ENCODE measurements at regions not wholly inside any gene's neighbourhood (a gene's known extent, or its start where the extent isn't known, plus 50 kb on each side); places are given as distances from the start of the nearest gene placed in this dataset.
"Not testable (repeated sequence)": the region's sequence is repeated elsewhere in the genome, so short reads cannot be mapped to it uniquely, and the experiment has no call there.

DNA sequence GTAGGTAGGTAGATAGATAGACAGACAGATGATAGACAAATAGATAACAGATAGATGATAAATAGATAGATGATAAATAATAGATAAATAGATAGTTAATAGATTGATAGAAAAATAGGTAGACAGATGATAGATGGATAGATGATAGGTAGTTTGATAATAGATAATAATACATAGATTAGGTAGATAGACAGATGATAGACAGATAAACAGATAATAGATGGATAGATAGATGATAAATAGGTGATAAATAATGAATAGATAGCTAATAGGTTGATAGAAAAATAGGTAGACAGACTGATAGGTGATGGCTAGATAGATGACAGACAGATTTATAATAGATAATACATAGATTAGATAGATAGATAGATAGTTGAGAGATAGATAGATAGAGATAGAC lies 350.5 kb upstream of the DPP6 start:
- no peak for DNase-seq

DNA sequence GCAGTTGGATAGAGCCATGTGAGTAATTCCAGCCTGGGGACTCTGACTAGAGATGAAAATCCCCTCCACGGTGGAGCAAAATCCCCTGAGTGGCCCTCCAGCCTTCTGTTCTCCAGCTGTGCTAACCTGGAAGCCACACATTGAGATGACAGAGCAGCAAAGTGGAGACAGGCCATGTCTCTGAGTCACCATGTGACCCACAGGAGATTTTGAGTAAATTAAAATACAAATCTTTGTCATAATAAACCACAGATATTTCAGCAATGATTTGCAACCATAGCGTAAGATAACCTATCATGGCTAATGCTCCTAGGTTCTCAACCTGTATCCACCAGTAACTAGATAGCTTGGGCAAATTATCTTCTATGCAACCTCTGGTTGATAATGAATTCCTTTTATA lies 328.3 kb upstream of the DPP6 start:
- DNase-seq = not testable (repeated sequence)

DNA sequence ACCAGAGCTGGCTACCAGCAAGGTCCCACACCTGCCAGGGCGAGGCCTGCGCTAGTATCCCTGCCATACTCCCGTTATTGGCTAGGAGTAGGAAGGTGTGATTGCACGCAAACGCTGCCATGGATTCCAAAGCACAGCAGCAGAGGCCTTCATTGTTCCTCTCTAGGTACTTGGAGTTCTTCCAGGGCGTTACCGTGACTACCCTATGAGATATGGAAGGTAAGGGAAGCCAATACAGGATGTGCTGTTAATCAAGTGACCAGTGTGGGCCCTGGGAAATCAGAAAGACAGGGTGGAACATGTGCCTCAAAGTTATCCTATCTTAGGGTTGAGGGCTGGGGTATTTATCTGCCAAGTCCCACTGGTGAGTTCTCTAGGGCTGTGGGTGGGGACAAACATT lies 320.7 kb upstream of the DPP6 start:
- DNase-seq = not testable (repeated sequence)

DNA sequence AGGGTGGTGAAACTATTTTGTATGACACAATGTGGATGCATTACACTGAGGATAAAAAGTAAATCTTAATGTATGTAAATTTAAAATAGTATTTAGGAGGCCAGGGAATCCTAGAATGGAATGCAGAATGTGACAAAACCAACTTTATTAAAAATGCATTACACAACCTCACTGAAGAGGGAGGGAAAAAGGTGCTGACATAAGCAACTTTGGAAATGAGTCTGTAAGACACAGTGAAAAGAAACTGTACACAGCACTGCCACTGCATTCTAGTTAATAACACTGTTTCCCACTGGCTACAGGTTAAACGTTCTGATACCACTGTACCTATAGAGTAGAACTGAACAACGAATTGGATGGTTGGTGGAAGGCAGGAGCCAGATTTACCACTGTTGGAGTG lies 308.8 kb upstream of the DPP6 start:
- not testable (repeated sequence) for DNase-seq

DNA sequence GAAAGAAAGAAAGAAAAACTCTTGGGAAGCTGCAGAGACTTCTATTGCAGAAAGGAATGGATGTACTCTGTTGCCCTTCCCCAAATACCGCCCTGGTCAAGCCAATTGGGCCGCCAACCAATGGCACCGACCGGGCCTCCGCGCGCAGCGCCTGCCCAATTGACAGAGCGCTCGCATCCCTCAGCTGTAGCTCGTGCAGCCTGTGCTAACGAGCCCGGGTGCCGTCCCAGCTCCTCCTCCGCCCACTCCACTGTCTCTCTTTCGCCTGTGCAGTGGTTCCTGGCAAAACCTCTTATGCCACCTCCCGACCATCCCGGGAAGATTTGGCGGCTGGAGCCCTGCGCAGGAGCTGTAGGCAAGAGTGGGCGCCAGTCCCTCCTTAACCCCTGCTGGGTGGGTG lies 304.2 kb upstream of the DPP6 start:
- not testable (repeated sequence) for DNase-seq

DNA sequence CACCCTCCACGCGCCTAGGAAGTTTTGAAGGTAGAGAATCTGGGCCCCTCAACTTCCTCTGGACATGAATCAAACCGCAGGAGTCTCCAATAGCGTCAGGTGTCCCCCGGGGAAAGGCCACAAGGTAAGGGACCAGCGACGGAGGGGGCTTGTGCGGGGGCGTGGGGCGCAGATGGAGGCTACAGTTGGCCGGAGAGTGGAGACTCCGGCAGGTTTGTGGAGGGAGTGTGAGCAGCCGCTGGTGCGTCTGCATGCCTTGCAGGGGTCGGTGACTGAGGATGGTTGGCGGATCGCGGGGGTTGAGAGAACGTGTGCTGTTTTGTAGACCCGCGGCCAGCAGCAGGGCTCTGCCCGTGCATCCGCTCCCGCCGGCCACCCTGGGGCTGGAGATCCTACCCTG lies 303.3 kb upstream of the DPP6 start:
- DNase-seq = not testable (repeated sequence)

DNA sequence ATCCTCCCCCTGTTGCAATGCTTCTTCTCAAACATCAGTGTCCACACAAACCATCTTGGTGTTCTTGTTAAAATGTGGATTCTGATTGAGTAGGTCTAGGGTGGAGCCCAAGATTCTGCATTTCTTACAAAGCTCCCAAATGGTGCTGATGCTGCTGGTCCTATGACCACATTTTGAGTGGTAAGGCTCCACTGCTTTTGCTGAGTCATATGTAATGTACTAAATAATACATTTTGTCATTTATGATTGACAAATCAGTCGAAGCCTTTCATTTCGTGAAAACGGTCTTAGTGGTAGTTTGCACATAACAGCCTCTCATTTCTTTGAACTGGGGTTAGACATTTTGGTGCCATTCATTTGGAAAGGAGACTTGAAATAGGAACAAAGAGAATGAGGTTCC lies 286.3 kb upstream of the DPP6 start:
- not testable (repeated sequence) for DNase-seq

DNA sequence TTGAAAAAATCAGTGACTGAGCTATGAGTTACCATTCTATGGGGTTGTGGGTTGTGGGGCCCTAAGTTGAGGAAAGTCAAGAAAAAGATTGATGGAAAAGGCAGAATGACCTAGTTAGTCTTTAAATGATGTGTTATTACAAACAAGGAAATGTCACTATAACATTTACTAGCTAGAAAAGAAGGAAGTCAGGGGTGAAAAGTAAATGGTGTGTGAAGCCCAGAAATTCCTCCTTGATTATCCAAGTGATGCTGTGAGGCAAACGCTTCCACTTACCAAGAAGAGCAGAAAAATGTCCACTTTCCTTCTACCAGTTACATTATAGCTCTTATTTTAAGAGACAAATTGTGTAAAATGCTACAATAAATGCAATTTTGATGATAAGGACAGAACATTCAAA lies 285.3 kb upstream of the DPP6 start:
- not testable (repeated sequence) for DNase-seq

DNA sequence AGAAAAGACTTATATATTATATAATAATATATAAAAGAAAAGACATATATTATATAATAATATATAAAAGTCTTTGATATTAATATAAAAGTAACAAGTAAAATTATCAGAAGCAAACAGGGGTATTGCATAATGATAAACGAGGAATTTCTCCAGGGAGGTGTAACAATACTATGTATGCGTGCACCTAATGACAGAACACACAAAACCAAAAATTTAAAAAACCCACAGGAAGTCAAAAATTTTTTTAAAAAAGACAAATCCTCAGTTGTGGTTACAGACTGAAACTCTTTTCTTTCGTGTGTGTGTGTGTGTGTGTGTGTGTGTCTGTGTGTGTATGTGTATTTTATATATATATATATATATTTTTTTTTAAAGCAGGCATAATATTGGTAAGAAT lies 279.2 kb upstream of the DPP6 start:
- no peak for DNase-seq

DNA sequence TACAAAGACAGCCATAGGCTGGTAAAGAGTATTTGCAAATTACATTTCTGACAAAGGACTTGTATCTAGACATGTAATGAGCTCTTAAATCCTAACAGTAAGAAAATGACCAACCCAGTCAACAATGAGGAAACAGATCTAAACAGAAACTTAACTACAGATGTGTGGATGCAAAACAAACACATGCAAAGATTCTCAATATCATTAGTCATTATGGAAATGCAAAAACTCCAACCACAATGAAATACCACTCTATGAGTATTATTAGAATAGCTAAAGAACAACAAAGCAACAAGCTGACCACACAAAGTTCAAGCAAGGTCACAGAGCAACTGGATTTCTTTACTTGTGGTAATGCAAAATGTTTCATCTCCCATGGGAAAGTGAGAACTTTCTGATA lies 275.3 kb upstream of the DPP6 start:
- not testable (repeated sequence) for DNase-seq

DNA sequence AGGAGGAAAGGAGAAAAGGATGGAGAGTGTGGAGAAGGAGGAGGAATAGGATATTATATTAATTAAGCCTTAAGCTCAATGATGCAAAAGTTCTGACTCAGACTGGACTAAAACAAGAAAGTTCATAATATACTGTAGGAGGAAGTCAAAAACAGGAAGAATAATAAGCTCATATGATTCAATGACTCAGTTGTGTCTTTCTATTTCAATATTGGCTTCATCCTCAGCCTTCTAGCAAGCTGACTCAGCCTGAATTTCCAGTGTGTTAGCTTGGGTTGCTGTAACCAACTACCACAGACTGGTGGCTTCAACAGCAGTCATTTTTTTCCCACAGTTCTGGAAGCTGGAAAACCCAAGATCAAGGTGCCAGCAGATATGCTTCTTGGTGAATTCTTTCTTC lies 254.8 kb upstream of the DPP6 start:
- not testable (repeated sequence) for DNase-seq

DNA sequence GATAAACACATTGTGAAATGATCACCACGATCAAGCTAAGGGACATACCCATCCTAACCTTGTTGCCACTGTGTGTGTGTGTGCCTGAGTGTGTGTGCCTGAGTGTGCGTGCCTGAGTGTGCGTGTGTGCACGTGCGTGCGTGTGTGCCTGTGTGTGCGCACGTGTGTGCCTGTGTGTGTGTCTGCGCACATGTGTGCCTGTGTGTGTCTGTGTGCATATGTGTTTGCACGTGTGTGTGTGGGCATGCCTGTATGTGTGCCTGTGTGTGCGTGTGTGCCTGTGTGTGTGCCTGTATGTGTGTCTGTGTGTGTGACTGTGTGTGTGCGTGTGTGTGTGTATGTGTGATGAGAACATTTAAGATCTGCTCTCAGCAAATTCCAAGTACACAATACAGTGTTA lies 244.1 kb upstream of the DPP6 start:
- DNase-seq = no peak

DNA sequence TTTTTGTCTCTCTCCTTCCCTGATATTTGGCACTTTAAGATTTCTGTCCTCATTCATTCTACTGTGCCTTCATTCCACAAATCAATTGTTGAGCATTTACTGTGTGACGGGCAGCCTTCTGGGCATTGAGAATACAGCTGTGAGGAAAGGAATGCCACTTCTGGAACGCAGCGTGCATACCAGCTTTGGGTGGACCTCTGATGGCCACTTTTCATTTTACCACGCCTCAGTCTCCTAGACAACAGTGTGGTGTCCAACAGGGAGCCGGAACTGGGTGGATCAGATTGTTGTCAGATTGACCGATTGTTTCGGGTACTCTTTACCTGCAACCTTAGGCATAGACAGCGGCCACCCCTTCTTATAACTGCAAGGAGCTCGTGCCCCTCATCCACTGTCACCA lies 222.7 kb upstream of the DPP6 start:
- DNase-seq = no peak

DNA sequence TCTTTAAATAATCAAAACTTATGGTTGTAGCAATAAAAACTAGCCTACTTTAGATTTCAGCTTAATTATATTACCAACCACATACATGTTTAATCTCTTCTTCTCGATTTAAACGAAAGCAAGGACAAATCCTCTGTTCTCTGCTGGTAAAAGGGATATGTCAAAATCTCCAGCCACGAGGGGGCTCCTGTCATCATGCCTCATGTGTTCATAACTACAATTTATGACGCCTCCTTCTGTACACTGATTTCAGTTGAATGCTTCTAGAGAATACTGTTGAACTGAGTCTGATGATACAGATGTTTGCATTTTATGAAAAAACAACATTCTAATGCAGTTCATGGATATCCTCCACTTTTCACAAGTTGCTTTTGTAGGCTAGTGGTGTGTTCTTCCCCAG lies 220.0 kb upstream of the DPP6 start:
- DNase-seq = no peak

DNA sequence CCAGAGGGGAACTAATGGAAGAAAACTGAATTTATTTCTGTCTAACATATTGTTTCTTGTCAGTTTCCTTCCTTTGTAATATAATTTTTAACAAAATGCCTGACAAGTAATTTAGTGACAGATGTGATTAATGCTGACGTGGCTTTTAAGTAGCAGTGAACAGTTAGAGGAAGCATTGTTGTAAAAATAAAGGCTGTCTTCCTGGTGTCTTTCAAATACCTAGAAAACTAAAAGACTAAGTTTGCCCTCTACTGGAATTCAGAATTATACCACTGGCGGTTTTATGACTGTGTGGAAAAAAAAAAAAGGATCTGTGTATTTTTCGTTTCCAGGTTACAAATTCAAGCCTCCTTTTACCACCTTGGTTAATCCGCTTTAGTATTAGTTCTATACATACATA lies 217.1 kb upstream of the DPP6 start:
- DNase-seq = no peak

DNA sequence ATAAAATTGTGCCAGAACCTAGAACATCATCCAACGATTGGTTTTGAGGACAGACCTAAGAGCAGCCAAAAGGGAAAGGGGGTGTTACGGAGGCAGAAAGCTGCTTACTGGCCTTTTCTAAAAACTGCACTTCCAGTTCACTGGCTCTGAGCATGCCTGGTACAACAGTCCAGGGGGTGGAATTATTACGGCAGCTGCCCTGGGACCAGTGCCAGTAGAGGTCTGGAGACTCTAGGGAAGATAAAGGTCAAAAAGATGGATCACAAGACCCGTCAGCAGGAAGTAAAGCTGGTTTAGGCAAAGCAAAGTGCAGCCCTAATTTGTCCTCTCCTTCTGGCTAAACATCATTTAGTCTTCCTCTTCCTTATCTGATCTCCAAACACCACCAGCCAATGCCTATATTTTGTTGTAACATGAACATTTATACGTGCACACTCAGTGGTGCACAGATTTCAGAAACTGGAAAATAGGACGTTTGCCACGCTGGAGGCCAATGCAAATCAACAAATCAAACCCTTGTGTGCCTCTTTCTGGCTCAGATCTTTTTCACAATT lies 216.4 kb upstream of the DPP6 start:
- DNase-seq = no peak

DNA sequence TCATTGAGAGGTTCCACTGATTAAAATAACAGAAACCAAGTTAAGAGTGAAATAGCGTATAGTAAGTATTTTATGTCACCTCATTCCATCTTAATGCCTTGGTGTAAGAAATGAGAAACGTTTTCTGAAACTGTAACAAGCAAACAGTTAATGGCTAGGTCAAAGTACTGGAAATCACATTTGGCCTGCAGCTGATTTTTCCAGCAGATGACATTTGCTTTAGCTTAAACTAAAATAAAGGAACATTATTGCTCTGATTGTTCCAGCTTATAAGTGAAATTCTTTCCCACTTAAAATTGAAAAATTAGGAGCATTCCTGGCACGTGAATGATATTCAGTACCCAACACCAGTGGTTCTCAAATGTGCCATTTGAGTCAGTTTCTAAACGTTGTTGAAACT lies 213.6 kb upstream of the DPP6 start:
- DNase-seq = no peak

DNA sequence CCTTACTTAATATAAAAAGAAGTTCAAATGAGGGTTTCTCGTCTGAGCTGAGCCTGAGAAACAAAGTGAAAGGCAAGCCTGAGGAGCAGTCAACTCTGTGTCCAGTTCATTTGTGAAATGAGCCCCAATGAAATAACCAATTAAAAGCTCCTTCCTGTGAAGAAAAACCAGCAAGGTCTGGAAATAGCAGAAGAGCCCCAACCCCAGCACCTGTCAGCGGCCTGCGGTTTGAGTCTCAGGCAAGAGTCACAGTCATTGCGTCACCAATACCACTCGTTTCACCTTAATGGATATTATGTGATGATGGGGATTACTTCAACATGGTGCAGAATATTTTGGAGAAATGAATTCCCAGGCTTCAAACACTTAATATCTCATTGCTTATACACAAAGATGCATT lies 211.3 kb upstream of the DPP6 start:
- no peak for DNase-seq

DNA sequence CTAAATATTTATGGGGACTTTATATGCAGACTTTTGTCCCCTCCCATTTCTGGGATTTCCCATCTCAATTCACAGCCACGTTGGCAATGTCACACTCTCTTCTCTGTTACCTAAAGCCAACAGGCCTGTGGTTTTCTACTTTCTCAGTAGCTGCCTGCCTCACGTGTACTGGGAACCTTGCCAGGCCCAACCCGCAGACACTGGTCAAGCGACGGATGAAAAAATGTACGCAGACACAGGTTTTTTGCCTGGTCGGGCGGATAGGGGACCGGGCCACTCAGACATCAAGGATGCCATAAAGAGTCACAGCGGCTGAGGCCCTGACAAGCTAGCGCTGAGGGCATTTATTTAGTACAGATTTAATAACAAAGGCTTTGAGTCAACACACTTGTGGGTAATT lies 204.4 kb upstream of the DPP6 start:
- no peak for DNase-seq

DNA sequence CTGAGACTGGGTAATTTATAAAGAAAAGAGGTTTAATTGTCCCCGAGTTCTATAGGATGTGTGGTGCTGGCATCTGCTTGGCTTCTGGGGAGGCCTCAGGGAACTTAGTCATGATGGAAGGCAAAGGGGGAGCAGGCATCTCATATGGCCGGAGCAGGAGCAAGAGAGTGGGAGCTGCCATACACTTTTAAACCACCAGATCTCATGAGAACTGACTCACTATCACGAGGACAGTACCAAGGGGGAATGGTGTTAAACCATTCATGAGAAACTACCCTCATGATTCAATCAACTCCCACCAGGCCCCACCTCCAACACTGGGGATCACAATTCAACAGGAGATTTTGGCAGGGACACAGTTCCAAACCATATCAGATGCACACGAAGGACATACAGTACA lies 199.9 kb upstream of the DPP6 start:
- DNase-seq = no peak

DNA sequence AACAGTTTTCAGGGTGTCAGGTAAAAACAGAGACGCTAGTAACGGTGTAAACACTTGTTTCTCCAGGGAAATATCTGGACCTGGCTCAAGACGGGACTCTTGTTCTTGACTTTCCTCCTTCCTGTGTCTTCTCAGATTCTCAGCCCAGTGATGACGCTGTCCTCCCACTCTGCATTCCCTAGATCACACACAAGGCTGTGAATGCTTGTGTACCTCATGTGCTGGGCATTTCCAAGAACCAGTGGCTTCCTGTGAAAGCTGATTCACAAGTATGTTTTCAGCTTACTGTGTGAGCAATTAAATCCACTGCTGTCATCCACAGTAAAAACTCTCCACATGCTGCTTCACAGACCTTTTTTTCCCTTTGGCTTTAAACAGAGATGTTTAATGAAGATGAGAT lies 193.8 kb upstream of the DPP6 start:
- no peak for DNase-seq

DNA sequence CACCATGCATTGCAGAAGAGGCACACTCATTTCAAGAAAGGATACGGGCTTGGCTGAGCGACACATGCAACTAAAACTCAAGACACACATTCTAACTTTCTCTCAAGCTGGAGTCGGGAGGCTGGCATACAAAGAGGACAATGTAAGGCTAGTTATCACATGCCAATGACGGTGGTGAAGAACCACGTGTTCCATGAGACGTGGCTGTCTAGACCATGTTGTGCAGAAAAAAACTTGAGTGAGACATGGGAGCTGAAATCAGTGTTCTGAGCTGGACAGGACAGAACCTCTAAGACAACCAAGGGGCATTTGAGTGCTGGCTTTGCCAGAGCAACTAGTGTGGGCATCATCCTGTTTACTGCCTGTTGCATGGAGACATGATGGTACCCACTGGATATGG lies 193.0 kb upstream of the DPP6 start:
- no peak for DNase-seq

DNA sequence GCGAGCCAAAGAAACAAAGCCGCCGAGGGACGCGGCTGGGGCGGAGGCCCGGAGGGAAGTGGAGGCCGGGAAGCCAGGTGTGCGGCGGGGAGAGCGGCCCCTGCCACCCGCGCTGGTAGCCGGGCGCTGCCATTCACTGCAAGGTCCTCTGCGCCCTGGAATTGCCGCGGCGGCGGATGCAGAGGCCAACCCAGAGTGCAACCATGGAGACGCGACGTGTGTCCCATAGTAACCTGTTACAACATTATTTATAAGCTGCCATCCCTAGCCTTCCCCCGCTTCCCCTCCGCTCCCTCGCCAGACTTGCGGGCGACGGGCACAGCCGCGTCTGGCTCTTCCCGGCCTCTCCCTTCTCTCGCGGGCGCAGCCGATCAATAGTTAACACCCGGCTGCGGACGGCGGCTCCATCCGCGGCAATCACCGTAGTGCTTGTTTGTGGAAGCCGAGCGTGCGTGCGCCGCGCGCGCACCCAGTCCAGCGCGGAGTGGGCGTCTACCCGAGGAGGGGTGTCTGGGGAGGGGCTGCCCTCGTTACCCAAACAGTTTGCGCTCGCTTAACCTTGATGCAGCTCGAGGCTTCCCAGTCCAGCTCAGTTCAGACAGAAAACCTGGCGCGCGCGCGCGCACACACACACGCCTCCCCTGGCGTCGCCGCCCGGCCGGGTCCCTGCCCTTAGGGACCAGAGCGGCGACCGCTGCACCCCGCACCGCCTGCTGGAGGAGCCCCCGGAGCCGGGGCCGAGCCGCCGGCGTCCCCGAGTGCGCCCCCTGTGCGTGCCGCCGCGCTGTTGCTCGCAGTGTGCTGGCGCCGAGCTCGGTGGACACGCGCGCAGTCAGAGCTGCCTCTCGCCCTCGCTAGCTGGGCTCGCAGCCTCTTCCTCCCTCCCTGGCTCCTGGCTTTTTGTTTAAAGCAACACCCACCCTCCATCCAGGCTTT lies 165.4 kb upstream of the DPP6 start:
- no peak for DNase-seq

DNA sequence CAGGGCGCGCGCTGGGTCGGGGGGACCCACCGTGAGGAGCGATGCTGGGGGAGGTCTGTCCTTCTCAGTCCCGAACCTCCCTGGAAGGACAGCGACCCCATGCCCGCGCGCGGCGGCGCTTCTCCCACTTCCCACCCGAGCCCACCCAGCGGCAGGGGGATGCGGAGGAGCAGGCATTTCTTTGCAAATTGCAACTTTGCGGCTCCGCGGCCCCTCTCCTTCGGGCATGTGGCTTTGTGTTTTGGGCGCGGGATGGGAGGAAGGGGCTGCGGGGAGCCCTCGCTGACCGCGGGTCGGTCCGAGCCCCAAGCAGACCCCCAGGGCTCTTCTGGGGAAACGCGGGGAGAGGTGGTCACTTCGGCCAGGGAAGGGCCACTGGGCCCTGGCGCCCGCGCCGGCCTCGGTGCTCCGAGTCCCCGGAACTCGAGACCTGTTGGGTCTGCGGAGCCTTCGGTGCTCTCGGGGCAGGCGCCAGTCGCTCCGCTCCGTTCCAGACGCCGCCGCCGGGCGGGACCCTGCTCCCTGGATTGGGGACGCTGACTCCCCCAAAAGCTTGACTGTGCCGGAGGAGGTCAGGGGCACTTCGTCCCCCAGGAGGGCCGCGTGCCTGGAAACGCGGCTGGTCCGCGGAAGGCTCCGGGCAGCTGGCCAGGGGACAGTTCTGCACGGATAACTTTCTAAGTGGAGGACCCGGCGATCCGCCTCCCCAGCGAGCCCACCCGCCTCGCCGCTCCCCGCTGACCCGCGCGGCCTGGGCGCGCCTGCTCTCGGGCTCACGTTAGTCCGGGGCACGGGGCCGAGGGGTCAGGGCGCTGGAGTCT lies 164.2 kb upstream of the DPP6 start:
- DNase-seq = no peak

Data from NCI-H82 (cell line).